GM21360 (cell line): ENCODE measurements at regions not wholly inside any gene's neighbourhood (a gene's known extent, or its start where the extent isn't known, plus 50 kb on each side); places are given as distances from the start of the nearest gene placed in this dataset.
"Not testable (repeated sequence)": the region's sequence is repeated elsewhere in the genome, so short reads cannot be mapped to it uniquely, and the experiment has no call there.

Source experiments
- ATAC-seq: cut with Tn5 transposase; IDR thresholded peaks from one replicate; pipeline ENCODE4 v1.9.1; 2021; ENCODE audit warnings: mild to moderate bottlenecking, moderate library complexity; ENCODE audit not compliant: unreplicated experiment

- no peak for ATAC-seq
These were observed 116.8 kb upstream of the SERPINE2 start for GRCh38 chr2:224155896-224156295.

- ATAC-seq, result no peak
These were observed 116.3 kb upstream of the SERPINE2 start for GRCh38 chr2:224155371-224155770.

GRCh38 chr2:224151680-224152310 is 112.7 kb upstream of the SERPINE2 start:
- no peak for ATAC-seq

DNA sequence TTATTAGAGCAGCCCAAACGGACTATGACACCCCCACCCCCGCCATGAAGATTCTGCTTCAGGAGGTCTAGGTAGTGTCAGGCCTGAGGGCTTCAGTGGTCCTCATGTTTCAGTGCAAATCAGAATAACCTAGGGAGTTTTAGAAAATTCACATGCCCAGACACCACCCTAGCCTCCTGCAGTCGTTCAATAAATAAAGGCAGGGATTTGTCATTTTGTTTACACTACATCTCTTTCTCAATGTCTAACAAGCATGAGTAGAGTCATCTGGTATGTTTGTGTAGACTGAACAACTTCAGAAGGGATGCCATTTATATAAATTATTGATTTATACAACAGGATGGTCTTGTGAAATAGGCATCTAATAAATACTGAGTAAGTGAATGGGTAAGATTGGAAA is 112.1 kb upstream of the SERPINE2 start:
- ATAC-seq, result no peak

GRCh38 chr2:224148058-224148457 is 109.0 kb upstream of the SERPINE2 start:
- ATAC-seq, result not testable (repeated sequence)

DNA sequence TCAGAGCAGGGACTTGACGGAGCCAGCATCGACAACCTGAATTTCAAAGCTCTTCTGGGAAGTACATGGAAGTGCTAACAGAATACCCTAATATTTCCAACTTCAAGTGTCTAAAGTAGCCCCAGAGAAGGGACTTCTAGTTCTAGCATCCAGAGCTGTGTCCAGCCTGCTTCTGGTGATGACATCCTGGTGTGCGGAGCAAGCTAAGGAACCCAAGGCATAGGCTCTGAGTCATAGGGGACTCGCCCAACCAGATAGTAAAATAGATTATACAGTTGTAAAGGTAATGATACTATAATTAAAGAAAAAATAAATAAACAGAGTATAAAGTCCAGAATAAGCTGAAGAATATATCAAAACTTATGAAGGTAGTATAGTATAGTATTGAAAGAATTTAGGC is 108.1 kb upstream of the SERPINE2 start:
- no peak for ATAC-seq

DNA sequence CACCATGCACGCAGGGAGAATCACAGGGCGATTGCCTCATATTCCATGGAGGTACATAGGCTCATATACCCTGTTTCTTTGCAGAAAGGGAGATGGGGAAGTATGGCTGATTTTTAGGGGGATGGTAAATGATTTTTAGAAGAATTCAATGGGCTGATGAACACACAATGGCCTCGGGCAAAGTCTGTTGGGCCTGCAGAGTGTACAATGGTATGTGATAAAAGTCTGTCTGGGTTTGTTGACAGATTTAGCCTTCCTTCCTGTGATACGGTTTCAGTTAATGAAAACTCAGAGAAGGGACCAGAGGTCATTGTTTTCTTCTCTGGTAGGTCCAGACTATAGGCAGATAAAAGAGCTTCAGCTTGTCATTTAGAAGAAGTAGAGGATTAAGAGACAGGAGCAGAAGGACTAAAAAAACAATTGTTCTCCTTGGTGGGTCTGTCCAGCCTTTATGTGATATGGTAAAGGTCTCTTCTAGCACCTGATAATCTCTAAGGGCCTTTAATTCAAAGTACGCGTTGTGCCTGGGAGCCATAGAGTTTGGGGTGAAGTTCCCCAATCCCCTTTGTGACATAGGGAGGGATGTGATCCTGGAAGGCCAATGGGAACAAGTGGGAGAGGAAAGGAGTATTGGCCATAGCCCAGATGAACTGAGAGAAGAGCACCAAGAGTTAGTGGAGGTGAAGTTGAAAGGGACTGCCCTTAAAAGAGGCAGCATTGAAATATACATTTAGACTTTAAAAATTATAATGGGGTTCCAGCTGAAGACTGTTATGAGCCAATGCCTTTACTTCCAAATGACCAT is 107.5 kb upstream of the SERPINE2 start:
- ATAC-seq, result no peak

DNA sequence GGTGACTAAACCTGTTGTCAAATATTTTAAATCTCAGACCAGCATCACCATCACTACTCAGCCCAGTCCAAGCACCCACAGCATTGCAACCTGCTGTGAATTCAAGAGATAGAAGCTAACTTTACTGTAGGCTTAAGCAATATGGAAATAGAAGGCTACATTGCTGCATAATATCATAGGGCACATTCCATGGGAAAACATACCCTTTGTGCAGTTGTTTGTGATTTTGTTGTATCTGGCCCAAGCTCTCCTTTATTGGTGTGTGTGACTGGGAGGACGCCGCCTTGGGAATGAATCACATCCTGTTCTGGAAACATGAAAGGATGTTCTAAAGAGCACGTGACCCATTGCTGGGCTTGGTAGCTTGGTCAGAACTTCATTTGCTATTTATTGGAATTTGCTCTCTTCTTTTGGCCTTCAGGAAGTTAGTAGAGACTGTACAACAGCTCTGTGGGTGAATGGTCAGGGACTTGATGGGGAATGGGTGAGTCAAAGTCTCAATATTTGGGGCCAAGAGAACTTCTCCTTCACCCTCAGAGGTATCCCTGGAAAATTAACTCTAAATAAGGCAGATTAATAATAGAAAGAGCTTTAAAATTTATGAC is 106.8 kb upstream of the SERPINE2 start:
- ATAC-seq, result no peak

DNA sequence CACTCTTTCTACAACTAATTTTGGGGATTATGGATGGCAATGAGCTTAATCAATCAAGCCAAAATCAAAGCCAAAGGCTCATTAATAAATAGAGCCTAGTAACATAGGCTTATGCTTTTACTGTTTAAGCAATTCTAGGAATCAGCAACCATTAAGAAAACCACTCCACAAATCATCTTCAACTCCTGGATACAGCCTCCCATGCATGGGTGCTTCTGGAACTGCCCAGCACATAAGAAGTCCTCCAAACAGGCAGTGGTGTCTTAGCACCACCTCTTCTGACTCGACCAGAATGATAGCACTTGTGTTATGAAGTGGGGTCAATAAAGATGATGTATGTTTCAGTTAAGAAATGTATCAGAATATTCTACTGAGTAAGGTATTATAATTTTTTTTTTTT is 104.4 kb upstream of the SERPINE2 start:
- ATAC-seq, result no peak

- ATAC-seq, result no peak
These were observed 103.6 kb upstream of the SERPINE2 start for GRCh38 chr2:224142397-224143312.

- ATAC-seq, result no peak
These were observed 102.2 kb upstream of the SERPINE2 start for GRCh38 chr2:224141304-224141703.

DNA sequence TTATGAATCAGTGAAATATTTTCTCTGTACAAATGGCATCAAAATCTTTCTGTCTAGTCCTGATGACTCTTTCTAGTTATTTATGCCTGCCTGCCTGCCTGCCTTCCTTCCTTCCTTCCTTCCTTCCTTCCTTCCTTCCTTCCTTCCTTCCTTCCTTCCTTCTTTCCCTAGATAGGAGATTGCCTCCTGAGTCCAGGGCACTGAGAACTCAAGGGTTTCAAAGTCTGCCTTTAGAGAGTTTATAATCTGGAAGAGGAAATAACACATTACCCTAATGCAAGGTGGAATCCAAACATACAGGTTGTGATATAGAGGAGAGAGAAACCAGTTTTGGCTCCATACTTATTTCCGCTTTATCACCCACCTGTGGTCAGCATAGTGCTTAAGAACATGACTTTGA is 98.1 kb upstream of the SERPINE2 start:
- no peak for ATAC-seq

DNA sequence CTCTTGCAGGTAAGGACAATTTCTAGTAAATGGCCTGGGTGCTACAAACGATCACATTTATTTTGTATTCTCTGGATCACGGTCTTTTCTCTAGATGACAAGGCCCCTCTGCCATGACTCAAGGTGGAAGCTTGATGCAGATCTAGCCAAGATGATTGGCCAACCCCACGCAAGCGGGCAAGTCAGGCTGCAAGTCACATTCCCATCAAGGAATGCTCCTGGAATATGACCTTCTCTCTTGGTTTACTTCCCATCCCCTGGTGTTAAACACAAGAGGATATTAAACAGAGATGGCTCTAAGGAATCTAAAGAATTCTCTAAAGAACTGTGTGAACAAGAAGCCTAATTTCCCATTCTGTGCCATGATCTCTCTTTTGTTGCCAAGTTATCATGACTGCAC is 97.3 kb upstream of the SERPINE2 start:
- no peak for ATAC-seq

DNA sequence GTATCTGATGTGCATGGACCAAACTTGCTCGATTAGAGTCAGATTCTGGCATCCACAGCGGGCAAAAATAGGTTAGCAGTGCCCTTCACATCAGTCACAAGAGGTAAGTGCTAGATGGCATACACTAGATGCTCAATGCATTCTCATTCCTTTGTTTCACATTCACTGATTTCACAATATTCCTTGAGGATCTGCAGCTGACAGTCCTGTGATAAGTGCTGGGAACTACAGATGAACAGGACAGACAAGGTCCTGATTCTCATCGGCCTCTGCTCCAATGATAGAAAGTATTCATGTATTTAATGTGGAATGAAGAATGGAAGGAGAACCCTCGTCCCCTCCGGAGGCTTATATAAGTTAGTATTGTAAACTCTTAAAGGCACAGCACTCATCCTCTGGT is 96.8 kb upstream of the SERPINE2 start:
- ATAC-seq, result no peak

DNA sequence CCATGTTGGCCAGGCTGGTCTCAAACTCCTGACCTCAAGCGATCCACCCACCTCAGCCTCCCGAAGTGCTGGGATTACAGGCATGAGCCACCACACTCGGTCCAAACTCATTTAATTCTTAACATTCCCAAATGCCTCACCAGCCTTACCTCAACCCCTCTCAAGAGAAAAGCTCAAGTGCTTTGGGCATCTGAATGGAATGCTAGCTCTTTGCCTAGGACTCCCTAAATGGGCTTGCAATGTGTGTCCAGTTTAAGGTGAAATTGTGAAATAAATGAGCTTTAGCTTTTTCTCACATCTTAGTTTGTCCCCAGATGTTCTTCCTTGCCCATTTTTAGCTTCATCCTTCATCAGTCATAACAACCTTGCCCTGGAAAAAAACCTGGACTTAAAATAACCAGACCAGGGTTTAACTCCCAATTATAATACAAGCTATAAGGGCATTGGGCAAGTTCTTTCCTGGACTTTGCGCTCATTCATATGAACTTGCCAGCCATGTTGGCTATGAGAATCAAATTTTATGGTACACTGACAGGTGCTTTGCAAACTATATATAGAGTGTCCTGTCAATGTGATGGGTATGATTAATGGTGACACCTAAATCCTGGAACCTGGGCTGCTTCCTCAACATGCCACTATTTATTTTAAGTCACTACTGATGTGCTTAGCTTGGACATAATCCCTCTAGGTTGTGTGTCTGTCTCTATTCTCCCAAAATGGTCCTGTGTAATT is 95.1 kb upstream of the SERPINE2 start:
- no peak for ATAC-seq

- ATAC-seq, result no peak
These were observed 94.3 kb upstream of the SERPINE2 start for GRCh38 chr2:224133387-224133786.

GRCh38 chr2:224127871-224128501 is 88.9 kb upstream of the SERPINE2 start:
- no peak for ATAC-seq

GRCh38 chr2:224126440-224126839 is 87.4 kb upstream of the SERPINE2 start:
- ATAC-seq, result no peak

- no peak for ATAC-seq
These were observed 86.9 kb upstream of the SERPINE2 start for GRCh38 chr2:224126003-224126402.

GRCh38 chr2:224122542-224122941 is 83.5 kb upstream of the SERPINE2 start:
- no peak for ATAC-seq
